Endodermal cell (in vitro differentiated cells): ENCODE measurements at regions not wholly inside any gene's neighbourhood (a gene's known extent, or its start where the extent isn't known, plus 50 kb on each side); places are given as distances from the start of the nearest gene placed in this dataset.

ENCODE experiments used
- DNase-seq: peaks from one replicate; pipeline ENCODE4 v3.0.0-alpha.2; 2017
- H3K27ac ChIP-seq: 2 replicates; pipeline ENCODE4 v1.5.1; 2013; ENCODE audit warnings: mild to moderate bottlenecking, low read depth, low read length, moderate library complexity
- H3K27me3 ChIP-seq: 2 replicates; pipeline ENCODE4 v1.6.1; 2013; ENCODE audit warnings: mild to moderate bottlenecking, low read length, moderate library complexity; ENCODE audit not compliant: insufficient read depth, control insufficient read depth, poor library complexity, severe bottlenecking
- H3K36me3 ChIP-seq: 2 replicates; pipeline ENCODE4 v1.7.0; 2013; ENCODE audit warnings: mild to moderate bottlenecking, low read length, moderate library complexity; ENCODE audit not compliant: control insufficient read depth, insufficient read depth
- H3K4me1 ChIP-seq: one replicate; pipeline ENCODE4 v1.7.0; 2013; ENCODE audit warnings: low read length; ENCODE audit not compliant: control insufficient read depth, insufficient read depth
- H3K4me3 ChIP-seq: 2 replicates; pipeline ENCODE4 v1.5.1; 2013; ENCODE audit warnings: mild to moderate bottlenecking, low read length, moderate library complexity
- H3K9ac ChIP-seq: 2 replicates; pipeline ENCODE4 v1.6.1; 2013; ENCODE audit warnings: mild to moderate bottlenecking, low read length, moderate library complexity; ENCODE audit not compliant: poor library complexity, severe bottlenecking; ENCODE audit errors: extremely low read depth
- H3K9me3 ChIP-seq: 2 replicates; pipeline ENCODE4 v1.6.1; 2013; ENCODE audit warnings: mild to moderate bottlenecking, low read length, moderate library complexity; ENCODE audit not compliant: control insufficient read depth
- H3K27ac Mint-ChIP-seq: 2 replicates; pipeline ENCODE4 v1.8.0; 2020; ENCODE audit warnings: mixed read lengths
- H3K27me3 Mint-ChIP-seq: 2 replicates; pipeline ENCODE4 v1.8.0; 2021; ENCODE audit warnings: mild to moderate bottlenecking, mixed read lengths; ENCODE audit not compliant: insufficient read depth
- H3K36me3 Mint-ChIP-seq: 2 replicates; pipeline ENCODE4 v1.8.0; 2020; ENCODE audit warnings: low read depth, mixed read lengths
- H3K4me1 Mint-ChIP-seq: 2 replicates; pipeline ENCODE4 v1.8.0; 2020; ENCODE audit warnings: mixed read lengths
- H3K4me3 Mint-ChIP-seq: 2 replicates; pipeline ENCODE4 v1.8.0; 2020; ENCODE audit warnings: mild to moderate bottlenecking, moderate library complexity, mixed read lengths
- H3K9me3 Mint-ChIP-seq: 2 replicates; pipeline ENCODE4 v1.8.0; 2020; ENCODE audit warnings: mild to moderate bottlenecking, mixed read lengths
- WGBS, 2 experiments: methylation state at CpG; one replicate each; pipeline versions ENCODE4 v1.1.5 to v1.1.7; 2013; ENCODE audit warnings: missing lambda C conversion rate in 2 of 2, mixed read lengths in 1 of 2; ENCODE audit not compliant: insufficient coverage in 1 of 2, insufficient read length in 1 of 2; 5-methylcytosine and 5-hydroxymethylcytosine counted together
- TF ChIP-seq, protein P1 (sequence below): fragments of 200-600 bp; sonication (generic); conservative IDR thresholded peaks from 2 replicates; pipeline ENCODE4 v1.5.0; 2021; ENCODE audit warnings: antibody characterized with exemption, mild to moderate bottlenecking

GRCh38 chr5:124025306-124025845, 513.4 kb downstream of the CSNK1G3 start:
- Mint-ChIP-seq H3K9me3 (peaks cover 8% of the 10 kb centered on the region), H3K27ac (no peak overlapping the region), H3K4me3 (no peak overlapping the region), H3K36me3 (no peaks in the 10 kb centered on the region), H3K27me3 (no peaks in the 10 kb centered on the region), H3K4me1 (no peaks in the 10 kb centered on the region)
- peak; percentile 49 for DNase-seq
- Histone ChIP-seq H3K27me3 (no peaks in the 10 kb centered on the region), H3K4me1 (no peaks in the 10 kb centered on the region), H3K9me3 (peaks cover 11% of the 10 kb centered on the region), H3K4me3 (no peak overlapping the region), H3K9ac (no peak overlapping the region), H3K27ac (peak overlapping the region; percentile 25), H3K36me3 (no peaks in the 10 kb centered on the region)
- TF ChIP-seq, protein P1, sequence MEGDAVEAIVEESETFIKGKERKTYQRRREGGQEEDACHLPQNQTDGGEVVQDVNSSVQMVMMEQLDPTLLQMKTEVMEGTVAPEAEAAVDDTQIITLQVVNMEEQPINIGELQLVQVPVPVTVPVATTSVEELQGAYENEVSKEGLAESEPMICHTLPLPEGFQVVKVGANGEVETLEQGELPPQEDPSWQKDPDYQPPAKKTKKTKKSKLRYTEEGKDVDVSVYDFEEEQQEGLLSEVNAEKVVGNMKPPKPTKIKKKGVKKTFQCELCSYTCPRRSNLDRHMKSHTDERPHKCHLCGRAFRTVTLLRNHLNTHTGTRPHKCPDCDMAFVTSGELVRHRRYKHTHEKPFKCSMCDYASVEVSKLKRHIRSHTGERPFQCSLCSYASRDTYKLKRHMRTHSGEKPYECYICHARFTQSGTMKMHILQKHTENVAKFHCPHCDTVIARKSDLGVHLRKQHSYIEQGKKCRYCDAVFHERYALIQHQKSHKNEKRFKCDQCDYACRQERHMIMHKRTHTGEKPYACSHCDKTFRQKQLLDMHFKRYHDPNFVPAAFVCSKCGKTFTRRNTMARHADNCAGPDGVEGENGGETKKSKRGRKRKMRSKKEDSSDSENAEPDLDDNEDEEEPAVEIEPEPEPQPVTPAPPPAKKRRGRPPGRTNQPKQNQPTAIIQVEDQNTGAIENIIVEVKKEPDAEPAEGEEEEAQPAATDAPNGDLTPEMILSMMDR: no peak
- 58 to 75% methylated on average over 5 to 6 of the region's 6 CpGs for WGBS, 2 experiments

DNA sequence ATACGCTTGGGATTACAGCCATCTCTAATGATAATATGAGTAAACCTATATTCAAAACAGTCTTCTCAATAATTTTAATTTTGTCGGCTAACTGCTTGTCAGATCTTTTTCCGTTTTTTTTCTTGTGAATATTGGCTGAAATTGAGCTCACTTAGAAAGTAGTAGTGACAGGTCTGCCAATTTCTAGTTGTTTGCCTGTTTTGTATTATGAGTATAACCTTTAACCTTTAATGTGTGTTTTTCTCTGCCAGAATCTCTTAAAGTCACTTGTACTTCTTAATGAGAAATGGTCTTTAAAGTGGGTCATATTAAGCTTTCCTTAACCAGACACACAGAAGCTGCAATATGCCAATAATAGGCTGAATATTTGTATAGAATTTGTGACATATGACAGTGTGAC, 511.0 kb downstream of the CSNK1G3 start:
- 90 to 93% methylated on average over 2 to 3 of the region's 3 CpGs for WGBS, 2 experiments
- Mint-ChIP-seq H3K27me3 (no peaks in the 10 kb centered on the region), H3K36me3 (peaks cover 2% of the 10 kb centered on the region)

DNA sequence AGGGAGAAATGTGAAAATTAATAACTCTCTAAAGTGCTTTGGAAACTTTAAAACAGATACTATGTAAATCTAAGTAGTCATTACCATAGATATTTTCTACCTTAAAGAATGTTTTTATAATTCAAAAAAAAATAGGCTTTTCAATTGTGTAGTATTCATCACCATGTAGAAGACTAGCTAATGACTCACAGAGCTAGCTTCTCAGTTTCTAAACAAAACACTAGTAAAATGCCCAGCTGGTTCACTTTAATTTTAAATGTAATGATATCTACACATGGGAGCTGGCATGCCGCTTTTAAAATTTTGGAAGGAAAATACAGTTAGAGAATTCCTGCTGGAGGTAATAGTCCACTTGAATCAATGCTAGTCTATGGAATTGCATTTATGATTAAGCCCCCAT, 509.8 kb downstream of the CSNK1G3 start:
- H3K4me1 ChIP-seq: no peaks in the 10 kb centered on the region
- Mint-ChIP-seq H3K4me1 (no peaks in the 10 kb centered on the region), H3K9me3 (peaks cover 20% of the 10 kb centered on the region), H3K27me3 (no peaks in the 10 kb centered on the region), H3K36me3 (peaks cover 2% of the 10 kb centered on the region), H3K4me3 (no peak overlapping the region), H3K27ac (no peak overlapping the region)
- WGBS, 2 experiments: 100% methylated on average over 1 of the region's 1 CpG; no CpG with 5 or more reads in 1 of the 2 experiments
- no peaks in the 10 kb centered on the region for H3K36me3 ChIP-seq
- no peaks in the 10 kb centered on the region for H3K27me3 ChIP-seq
- DNase-seq: no peak
- no peak overlapping the region for H3K9ac ChIP-seq
- TF ChIP-seq, protein P1: no peak
- no peak overlapping the region for H3K27ac ChIP-seq
- no peak overlapping the region for H3K4me3 ChIP-seq
- peaks cover 18% of the 10 kb centered on the region for H3K9me3 ChIP-seq

More for the DNA sequence above, 511.0 kb downstream of the CSNK1G3 start:
- Histone ChIP-seq H3K4me1 (no peaks in the 10 kb centered on the region), H3K36me3 (no peaks in the 10 kb centered on the region), H3K9me3 (peaks cover 18% of the 10 kb centered on the region), H3K4me3 (no peak overlapping the region), H3K27ac (no peak overlapping the region), H3K27me3 (no peaks in the 10 kb centered on the region), H3K9ac (no peak overlapping the region)
- Mint-ChIP-seq H3K9me3 (peaks cover 19% of the 10 kb centered on the region), H3K4me3 (no peak overlapping the region), H3K27ac (no peak overlapping the region), H3K4me1 (no peaks in the 10 kb centered on the region)
- DNase-seq: no peak
- TF ChIP-seq, protein P1: no peak
